ENCODE measurements at regions not wholly inside any gene's neighbourhood (a gene's known extent, or its start where the extent isn't known, plus 50 kb on each side); places are given as distances from the start of the nearest gene placed in this dataset.

DNA sequence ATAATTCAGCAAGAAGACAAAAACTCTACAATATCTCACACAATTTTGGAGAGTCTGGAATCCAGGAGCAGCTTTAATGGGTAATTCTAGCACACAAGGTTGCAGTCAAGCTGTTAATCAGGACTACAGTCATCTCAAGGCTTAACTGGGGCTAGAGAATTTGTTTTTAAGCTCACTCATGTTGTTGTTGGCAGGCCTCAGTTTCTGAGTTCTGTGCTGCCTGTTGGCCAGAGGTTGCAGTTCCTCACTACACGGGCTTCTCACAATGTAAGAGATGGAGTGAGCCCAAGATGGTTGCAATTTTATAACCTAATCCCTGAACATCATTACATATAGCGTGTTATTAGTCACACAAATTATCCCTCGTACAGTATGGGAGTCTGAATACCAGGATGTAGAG is 50.6 kb upstream of the TMEFF2 start:
- H3K4me1 Mint-ChIP-seq (ENCODE audit: unreplicated experiment) = peaks cover 35% of the 10 kb centered on the region
- H3K9me3 Mint-ChIP-seq (ENCODE audit: unreplicated experiment) = no peaks in the 10 kb centered on the region
- no peaks in the 10 kb centered on the region for H3K36me3 Mint-ChIP-seq (ENCODE audit: unreplicated experiment)
- H3K27ac Mint-ChIP-seq (ENCODE audit: unreplicated experiment) = no peak overlapping the region
- TF ChIP-seq, protein P1, sequence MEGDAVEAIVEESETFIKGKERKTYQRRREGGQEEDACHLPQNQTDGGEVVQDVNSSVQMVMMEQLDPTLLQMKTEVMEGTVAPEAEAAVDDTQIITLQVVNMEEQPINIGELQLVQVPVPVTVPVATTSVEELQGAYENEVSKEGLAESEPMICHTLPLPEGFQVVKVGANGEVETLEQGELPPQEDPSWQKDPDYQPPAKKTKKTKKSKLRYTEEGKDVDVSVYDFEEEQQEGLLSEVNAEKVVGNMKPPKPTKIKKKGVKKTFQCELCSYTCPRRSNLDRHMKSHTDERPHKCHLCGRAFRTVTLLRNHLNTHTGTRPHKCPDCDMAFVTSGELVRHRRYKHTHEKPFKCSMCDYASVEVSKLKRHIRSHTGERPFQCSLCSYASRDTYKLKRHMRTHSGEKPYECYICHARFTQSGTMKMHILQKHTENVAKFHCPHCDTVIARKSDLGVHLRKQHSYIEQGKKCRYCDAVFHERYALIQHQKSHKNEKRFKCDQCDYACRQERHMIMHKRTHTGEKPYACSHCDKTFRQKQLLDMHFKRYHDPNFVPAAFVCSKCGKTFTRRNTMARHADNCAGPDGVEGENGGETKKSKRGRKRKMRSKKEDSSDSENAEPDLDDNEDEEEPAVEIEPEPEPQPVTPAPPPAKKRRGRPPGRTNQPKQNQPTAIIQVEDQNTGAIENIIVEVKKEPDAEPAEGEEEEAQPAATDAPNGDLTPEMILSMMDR (IDR thresholded peaks at IDR 0.05) = no peak
- no peak for DNase-seq (ENCODE audit: extremely low spot score, unreplicated experiment)
- H3K27me3 Mint-ChIP-seq (ENCODE audit: unreplicated experiment) = no peaks in the 10 kb centered on the region
- no peak overlapping the region for H3K4me3 Mint-ChIP-seq (ENCODE audit: unreplicated experiment)

Data from osteocyte (in vitro differentiated cells).